ENCODE measurements at regions not wholly inside any gene's neighbourhood (a gene's known extent, or its start where the extent isn't known, plus 50 kb on each side); places are given as distances from the start of the nearest gene placed in this dataset.

DNA sequence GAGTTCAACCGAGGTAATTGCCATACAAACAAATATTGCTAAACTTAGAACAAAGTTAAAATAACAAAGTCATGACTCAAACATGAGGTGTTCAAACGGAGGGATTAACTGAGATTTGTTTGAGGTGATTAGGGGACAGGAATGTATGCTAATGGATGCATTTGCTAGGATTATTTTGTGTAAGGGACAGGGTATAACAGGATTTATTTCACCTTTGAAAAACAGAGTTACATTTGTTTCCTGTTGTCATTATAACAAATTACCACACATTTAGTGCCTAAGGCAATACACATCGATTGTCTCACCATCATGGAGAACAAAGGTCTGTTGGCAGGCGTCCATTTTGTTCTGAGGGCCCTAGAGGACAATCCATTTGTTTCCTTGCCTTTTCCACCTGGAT lies 304.3 kb upstream of the CNTNAP5 start:
- Histone ChIP-seq H3K4me1 (ENCODE audit: control insufficient read depth in 5 of 5, insufficient read depth in 5 of 5, low read length in 5 of 5) (no peaks in the 10 kb centered on the region), H3K27me3 (ENCODE audit: control insufficient read depth in 3 of 3, insufficient read depth in 3 of 3, low read length in 2 of 3) (no peaks in the 10 kb centered on the region), H3K9me3 (ENCODE audit: control insufficient read depth in 4 of 4, insufficient read depth in 3 of 4, low read length in 3 of 4) (no peaks in the 10 kb centered on the region), H3K4me3 (no peak overlapping the region), H3K9ac (ENCODE audit: insufficient read depth in 1 of 2, low read length in 2 of 2) (no peak overlapping the region), H3K27ac (ENCODE audit: low read depth in 1 of 2, low read length in 1 of 2) (no peak overlapping the region), H3K36me3 (ENCODE audit: control insufficient read depth in 4 of 4, insufficient read depth in 4 of 4, low read length in 4 of 4) (no peaks in the 10 kb centered on the region)
- no peak for TF ChIP-seq CTCF (IDR thresholded peaks at IDR 0.05; ENCODE audit: control extremely low read depth, extremely low read depth)
- ATAC-seq (ENCODE audit: insufficient read depth, low FRiP score) (no peak), DNase-seq (no peak)
- WGBS, 2 donors, result 70 to 81% methylated on average over 4 of the region's 4 CpGs

GRCh38 chr2:123723706-123724105 lies 301.4 kb upstream of the CNTNAP5 start:
- no peak for TF ChIP-seq CTCF (IDR thresholded peaks at IDR 0.05; ENCODE audit: control extremely low read depth, extremely low read depth)
- Histone ChIP-seq H3K27me3 (ENCODE audit: control insufficient read depth in 3 of 3, insufficient read depth in 3 of 3, low read length in 2 of 3) (no peaks in the 10 kb centered on the region), H3K9ac (ENCODE audit: insufficient read depth in 1 of 2, low read length in 2 of 2) (no peak overlapping the region), H3K9me3 (ENCODE audit: control insufficient read depth in 4 of 4, insufficient read depth in 3 of 4, low read length in 3 of 4) (no peaks in the 10 kb centered on the region), H3K27ac (ENCODE audit: low read depth in 1 of 2, low read length in 1 of 2) (no peak overlapping the region), H3K36me3 (ENCODE audit: control insufficient read depth in 4 of 4, insufficient read depth in 4 of 4, low read length in 4 of 4) (no peaks in the 10 kb centered on the region), H3K4me1 (ENCODE audit: control insufficient read depth in 5 of 5, insufficient read depth in 5 of 5, low read length in 5 of 5) (no peaks in the 10 kb centered on the region), H3K4me3 (no peak overlapping the region)
- no peak for ATAC-seq (ENCODE audit: insufficient read depth, low FRiP score)
- WGBS, 2 donors, result 65 to 75% methylated on average over 2 of the region's 2 CpGs
- no peak for DNase-seq

GRCh38 chr2:123732563-123732962 lies 292.5 kb upstream of the CNTNAP5 start:
- no peaks in the 10 kb centered on the region for H3K36me3 ChIP-seq (ENCODE audit: control insufficient read depth in 4 of 4, insufficient read depth in 4 of 4, low read length in 4 of 4)
- no peak overlapping the region for H3K4me3 ChIP-seq
- no peak for DNase-seq
- no peak overlapping the region for H3K27ac ChIP-seq (ENCODE audit: low read depth in 1 of 2, low read length in 1 of 2)
- no peak for TF ChIP-seq CTCF (IDR thresholded peaks at IDR 0.05; ENCODE audit: control extremely low read depth, extremely low read depth)
- no peaks in the 10 kb centered on the region for H3K9me3 ChIP-seq (ENCODE audit: control insufficient read depth in 4 of 4, insufficient read depth in 3 of 4, low read length in 3 of 4)
- H3K9ac ChIP-seq (ENCODE audit: insufficient read depth in 1 of 2, low read length in 2 of 2), result no peak overlapping the region
- H3K4me1 ChIP-seq (ENCODE audit: control insufficient read depth in 5 of 5, insufficient read depth in 5 of 5, low read length in 5 of 5), result no peaks in the 10 kb centered on the region
- no peaks in the 10 kb centered on the region for H3K27me3 ChIP-seq (ENCODE audit: control insufficient read depth in 3 of 3, insufficient read depth in 3 of 3, low read length in 2 of 3)
- ATAC-seq (ENCODE audit: insufficient read depth, low FRiP score), result no peak

- H3K9ac ChIP-seq (ENCODE audit: insufficient read depth in 1 of 2, low read length in 2 of 2), result no peak overlapping the region
- no peaks in the 10 kb centered on the region for H3K36me3 ChIP-seq (ENCODE audit: control insufficient read depth in 4 of 4, insufficient read depth in 4 of 4, low read length in 4 of 4)
- H3K9me3 ChIP-seq (ENCODE audit: control insufficient read depth in 4 of 4, insufficient read depth in 3 of 4, low read length in 3 of 4), result no peaks in the 10 kb centered on the region
- H3K4me1 ChIP-seq (ENCODE audit: control insufficient read depth in 5 of 5, insufficient read depth in 5 of 5, low read length in 5 of 5), result peaks cover 0 to 5% (median 0%) of the 10 kb centered on the region in 5 donors
- DNase-seq (no peak), ATAC-seq (ENCODE audit: insufficient read depth, low FRiP score) (no peak)
- H3K4me3 ChIP-seq, result no peak overlapping the region
- H3K27ac ChIP-seq (ENCODE audit: low read depth in 1 of 2, low read length in 1 of 2), result no peak overlapping the region
- no peak for TF ChIP-seq CTCF (IDR thresholded peaks at IDR 0.05; ENCODE audit: control extremely low read depth, extremely low read depth)
- no peaks in the 10 kb centered on the region for H3K27me3 ChIP-seq (ENCODE audit: control insufficient read depth in 3 of 3, insufficient read depth in 3 of 3, low read length in 2 of 3)
These were observed 287.7 kb upstream of the CNTNAP5 start for GRCh38 chr2:123737371-123737770.
